ENCODE measurements at regions not wholly inside any gene's neighbourhood (a gene's known extent, or its start where the extent isn't known, plus 50 kb on each side); places are given as distances from the start of the nearest gene placed in this dataset.

DNA sequence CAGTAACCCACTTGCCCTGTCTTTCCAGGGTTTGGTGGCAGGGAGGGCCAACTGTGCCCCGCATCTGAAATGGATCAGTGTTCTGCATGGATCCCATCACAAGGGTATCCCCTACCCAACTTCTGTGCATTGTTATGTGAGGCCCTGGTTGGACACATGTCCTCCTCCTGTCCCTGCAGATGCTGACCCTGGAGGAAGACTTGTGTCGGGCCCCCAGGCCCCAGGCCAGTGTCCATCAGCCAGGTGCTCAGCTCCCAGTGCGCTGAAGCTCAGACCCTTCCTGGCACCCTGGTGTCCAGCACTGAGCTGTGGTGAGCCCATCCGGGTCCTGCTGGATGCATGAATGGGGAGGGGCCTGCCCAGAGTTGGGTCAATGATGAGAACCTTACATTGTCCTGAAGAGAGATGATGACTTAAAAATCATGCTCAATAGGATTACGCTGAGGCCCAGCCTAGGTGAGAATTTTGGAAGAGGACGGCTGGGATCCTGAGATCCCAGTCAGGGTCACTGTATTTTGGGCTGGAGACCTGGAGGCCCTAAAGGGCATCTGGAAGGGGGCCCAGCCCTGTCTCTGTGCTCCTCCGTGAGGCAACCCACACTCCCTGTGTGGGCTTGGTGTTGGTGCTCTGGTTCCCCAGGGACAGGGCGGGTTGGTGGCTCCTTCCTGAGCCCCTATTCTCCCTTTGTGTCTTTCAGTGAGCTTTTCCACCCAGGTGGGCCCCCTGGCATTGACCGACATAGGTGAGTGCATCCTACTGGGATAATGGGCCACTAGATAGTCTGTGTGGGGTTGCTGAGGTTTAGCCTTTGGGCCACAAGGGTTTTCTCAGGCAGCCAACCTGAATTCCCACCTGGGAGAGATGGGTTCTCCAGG is 199.1 kb downstream of the UBE3A start:
- no peak for TF ChIP-seq CTCF (IDR thresholded peaks at IDR 0.05; ENCODE audit: low read depth, low read length)
- no peak for TF ChIP-seq POLR2A (IDR thresholded peaks at IDR 0.05; ENCODE audit: extremely low read depth, insufficient read length)
- TF ChIP-seq MYC (IDR thresholded peaks at IDR 0.05; ENCODE audit: low read depth, low read length): no peak

Measured in NB4 (cell line).